Chondrocyte (in vitro differentiated cells): ENCODE measurements at regions not wholly inside any gene's neighbourhood (a gene's known extent, or its start where the extent isn't known, plus 50 kb on each side); places are given as distances from the start of the nearest gene placed in this dataset.
"Not testable (repeated sequence)": the region's sequence is repeated elsewhere in the genome, so short reads cannot be mapped to it uniquely, and the experiment has no call there.

ENCODE experiments used
- DNase-seq: peaks from one replicate; pipeline ENCODE4 v3.0.0; 2021; ENCODE audit warnings: mixed read lengths, low spot score
- H3K27ac Mint-ChIP-seq: one replicate; pipeline ENCODE4 v1.8.0; 2021; ENCODE audit warnings: mild to moderate bottlenecking, moderate library complexity, mixed read lengths; ENCODE audit not compliant: unreplicated experiment
- H3K27me3 Mint-ChIP-seq: 2 replicates; pipeline ENCODE4 v1.8.0; 2021; ENCODE audit warnings: low read depth, mixed read lengths
- H3K36me3 Mint-ChIP-seq: 2 replicates; pipeline ENCODE4 v1.8.0; 2021; ENCODE audit warnings: low read depth, mixed read lengths
- H3K4me1 Mint-ChIP-seq: 2 replicates; pipeline ENCODE4 v1.8.0; 2021; ENCODE audit warnings: low read depth, mild to moderate bottlenecking, mixed read lengths
- H3K4me3 Mint-ChIP-seq: one replicate; pipeline ENCODE4 v1.8.0; 2021; ENCODE audit warnings: mild to moderate bottlenecking, moderate library complexity, mixed read lengths; ENCODE audit not compliant: unreplicated experiment
- H3K9me3 Mint-ChIP-seq: 2 replicates; pipeline ENCODE4 v1.8.0; 2021; ENCODE audit warnings: low read depth, mixed read lengths
- TF ChIP-seq, protein P1 (sequence below): fragments of 200-600 bp; sonication (generic); IDR thresholded peaks from 2 replicates; pipeline ENCODE4 v1.5.0; 2021; ENCODE audit warnings: antibody characterized with exemption, mild to moderate bottlenecking, moderate library complexity

DNA sequence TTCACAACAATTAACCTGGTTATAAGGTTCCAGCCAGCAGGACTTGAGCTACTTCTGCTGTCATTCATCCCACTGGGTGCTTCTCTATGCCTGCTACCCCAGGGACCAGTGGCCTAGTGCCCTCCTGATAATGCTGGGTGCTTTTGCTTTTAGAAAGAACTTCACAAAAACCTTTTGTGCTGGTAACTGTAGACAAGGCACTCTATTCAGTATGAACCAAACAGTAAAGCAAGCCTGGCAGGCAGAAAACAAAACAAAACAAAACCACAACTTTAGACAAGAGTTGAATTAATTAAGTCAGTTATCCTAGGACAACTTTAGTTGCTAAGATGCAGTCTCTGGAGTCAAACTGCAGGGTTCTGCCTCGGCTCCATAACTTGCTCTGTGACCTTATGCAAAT, 61.9 kb upstream of the ADGRL2 start:
- DNase-seq, result no peak
- Mint-ChIP-seq H3K27ac (no peak overlapping the region), H3K27me3 (no peaks in the 10 kb centered on the region), H3K9me3 (no peaks in the 10 kb centered on the region), H3K36me3 (no peaks in the 10 kb centered on the region), H3K4me1 (peaks cover 25% of the 10 kb centered on the region), H3K4me3 (no peak overlapping the region)
- TF ChIP-seq, protein P1, sequence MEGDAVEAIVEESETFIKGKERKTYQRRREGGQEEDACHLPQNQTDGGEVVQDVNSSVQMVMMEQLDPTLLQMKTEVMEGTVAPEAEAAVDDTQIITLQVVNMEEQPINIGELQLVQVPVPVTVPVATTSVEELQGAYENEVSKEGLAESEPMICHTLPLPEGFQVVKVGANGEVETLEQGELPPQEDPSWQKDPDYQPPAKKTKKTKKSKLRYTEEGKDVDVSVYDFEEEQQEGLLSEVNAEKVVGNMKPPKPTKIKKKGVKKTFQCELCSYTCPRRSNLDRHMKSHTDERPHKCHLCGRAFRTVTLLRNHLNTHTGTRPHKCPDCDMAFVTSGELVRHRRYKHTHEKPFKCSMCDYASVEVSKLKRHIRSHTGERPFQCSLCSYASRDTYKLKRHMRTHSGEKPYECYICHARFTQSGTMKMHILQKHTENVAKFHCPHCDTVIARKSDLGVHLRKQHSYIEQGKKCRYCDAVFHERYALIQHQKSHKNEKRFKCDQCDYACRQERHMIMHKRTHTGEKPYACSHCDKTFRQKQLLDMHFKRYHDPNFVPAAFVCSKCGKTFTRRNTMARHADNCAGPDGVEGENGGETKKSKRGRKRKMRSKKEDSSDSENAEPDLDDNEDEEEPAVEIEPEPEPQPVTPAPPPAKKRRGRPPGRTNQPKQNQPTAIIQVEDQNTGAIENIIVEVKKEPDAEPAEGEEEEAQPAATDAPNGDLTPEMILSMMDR, result no peak

DNA sequence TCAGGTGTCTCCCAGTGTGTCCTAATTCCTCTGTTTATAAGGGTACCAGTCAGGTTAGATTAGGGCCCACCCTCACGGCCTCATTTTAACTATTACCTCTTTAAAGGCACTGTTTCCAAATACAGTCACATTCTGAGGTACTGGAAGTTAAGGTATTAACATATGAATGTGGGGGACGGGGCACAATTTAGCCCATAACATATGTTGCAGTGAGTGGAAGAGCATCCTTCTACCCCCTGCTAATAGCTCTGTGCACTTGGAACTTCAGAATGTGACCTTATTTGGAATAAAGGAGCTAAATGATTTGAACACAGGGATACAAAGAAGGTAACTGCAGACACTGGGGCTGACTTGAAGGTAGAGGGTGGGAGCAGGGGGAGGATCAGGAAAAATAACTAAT, 67.3 kb upstream of the ADGRL2 start:
- DNase-seq, result no peak
- Mint-ChIP-seq H3K27me3 (no peaks in the 10 kb centered on the region), H3K9me3 (no peaks in the 10 kb centered on the region), H3K36me3 (no peaks in the 10 kb centered on the region), H3K4me3 (no peak overlapping the region), H3K4me1 (peaks cover 3% of the 10 kb centered on the region), H3K27ac (no peak overlapping the region)
- TF ChIP-seq, protein P1, result no peak

DNA sequence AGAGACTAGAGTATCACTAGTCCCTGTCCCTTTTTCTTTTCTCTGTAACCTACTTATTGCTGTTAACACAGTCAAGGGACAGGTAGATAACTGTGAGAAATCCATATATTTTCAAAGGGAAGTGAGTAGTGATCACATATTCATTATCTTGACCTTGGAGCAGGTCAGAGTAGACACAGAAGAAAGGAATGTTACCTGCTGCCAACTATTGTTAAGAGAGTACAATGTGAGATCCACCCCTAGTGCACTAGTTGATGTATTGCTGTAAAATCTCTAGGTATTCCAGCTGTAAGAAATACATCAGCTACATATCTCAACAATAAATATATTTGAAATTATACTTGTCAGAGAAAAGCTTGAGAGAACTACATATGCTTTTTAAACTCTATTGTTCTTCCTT, 68.7 kb upstream of the ADGRL2 start:
- Mint-ChIP-seq H3K36me3 (no peaks in the 10 kb centered on the region), H3K27ac (no peak overlapping the region), H3K9me3 (no peaks in the 10 kb centered on the region), H3K27me3 (no peaks in the 10 kb centered on the region), H3K4me1 (peaks cover 3% of the 10 kb centered on the region), H3K4me3 (no peak overlapping the region)
- TF ChIP-seq, protein P1, result no peak
- no peak for DNase-seq

- no peaks in the 10 kb centered on the region for H3K27me3 Mint-ChIP-seq
- no peak overlapping the region for H3K27ac Mint-ChIP-seq
- no peaks in the 10 kb centered on the region for H3K9me3 Mint-ChIP-seq
- H3K4me1 Mint-ChIP-seq, result peaks cover 3% of the 10 kb centered on the region
- H3K4me3 Mint-ChIP-seq, result no peak overlapping the region
- TF ChIP-seq, protein P1, result no peak
- no peak for DNase-seq
- no peaks in the 10 kb centered on the region for H3K36me3 Mint-ChIP-seq
Observed at GRCh38 chr1:81730881-81731280, 69.9 kb upstream of the ADGRL2 start.

- DNase-seq, H3K4me1 Mint-ChIP-seq, H3K27ac Mint-ChIP-seq, H3K36me3 Mint-ChIP-seq, H3K27me3 Mint-ChIP-seq, H3K4me3 Mint-ChIP-seq, H3K9me3 Mint-ChIP-seq: not testable (repeated sequence)
Observed at GRCh38 chr1:81730299-81730698, 70.4 kb upstream of the ADGRL2 start.

DNA sequence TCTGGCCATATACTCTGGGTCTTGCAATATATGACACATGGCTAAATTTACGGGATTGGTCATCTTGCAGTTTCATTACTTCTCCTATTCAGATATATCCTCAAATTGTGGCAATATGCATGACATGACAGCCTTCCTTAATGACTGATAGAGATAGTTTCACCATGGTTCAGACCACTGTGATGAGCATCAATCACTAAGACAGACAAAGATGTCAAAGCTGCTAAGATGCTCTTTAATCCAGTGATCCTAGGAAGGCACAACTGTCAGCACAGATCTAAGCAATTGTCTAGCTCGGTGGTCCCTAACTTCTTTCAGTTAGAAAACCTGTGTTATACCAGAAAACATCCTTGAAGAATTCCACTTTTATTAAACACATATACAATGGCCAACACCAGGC, 70.9 kb upstream of the ADGRL2 start:
- Mint-ChIP-seq H3K4me3 (no peak overlapping the region), H3K4me1 (peaks cover 3% of the 10 kb centered on the region), H3K36me3 (no peaks in the 10 kb centered on the region), H3K27me3 (no peaks in the 10 kb centered on the region), H3K27ac (no peak overlapping the region), H3K9me3 (no peaks in the 10 kb centered on the region)
- TF ChIP-seq, protein P1, result no peak
- DNase-seq, result no peak
